SHP77 treated with DMSO at 0.1 percent for 48 hours (cell line): ENCODE measurements at regions not wholly inside any gene's neighbourhood (a gene's known extent, or its start where the extent isn't known, plus 50 kb on each side); places are given as distances from the start of the nearest gene placed in this dataset.

ENCODE experiments used
- DNase-seq: peaks from one replicate; lab custom pipeline; 2025; lab: John Stamatoyannopoulos, UW

DNA sequence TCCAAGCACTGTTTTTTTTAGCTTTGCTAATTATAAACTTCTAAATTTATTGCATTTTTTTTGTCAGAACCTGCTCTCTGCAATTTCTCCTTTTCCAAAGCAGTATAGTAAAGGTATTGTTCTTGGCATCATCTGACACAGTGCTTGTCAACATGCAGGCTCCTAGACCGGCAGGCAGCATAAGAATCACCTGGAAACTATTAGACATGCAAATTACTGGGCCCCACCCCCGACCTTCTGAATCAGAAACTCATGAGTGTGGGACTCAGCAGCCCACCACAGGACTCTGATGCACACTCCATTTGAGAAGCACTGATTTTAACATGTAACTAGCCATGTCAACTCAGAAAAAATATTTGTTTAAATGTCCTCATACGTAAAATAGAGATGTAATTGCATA, 551.1 kb upstream of the CELF4 start:
- DNase-seq = no peak

DNA sequence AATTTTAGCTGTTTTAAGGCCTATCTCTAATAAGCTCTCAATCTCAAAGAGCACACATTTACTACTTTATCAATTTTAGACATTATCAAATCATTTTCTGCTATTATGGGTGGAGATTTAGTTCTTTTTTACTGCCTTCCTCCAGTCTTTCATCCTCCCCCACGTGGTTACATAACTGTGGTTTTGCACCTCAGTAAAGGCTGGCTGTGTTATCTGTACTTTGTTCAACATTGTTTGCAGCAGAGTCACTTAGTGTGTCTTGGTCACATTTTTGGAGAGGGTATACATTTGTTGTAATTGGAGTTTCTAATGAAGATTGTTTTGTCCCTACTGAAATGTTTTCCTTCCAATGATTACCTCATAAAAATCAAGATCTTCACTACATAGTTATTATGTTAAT, 549.6 kb upstream of the CELF4 start:
- no peak for DNase-seq

DNA sequence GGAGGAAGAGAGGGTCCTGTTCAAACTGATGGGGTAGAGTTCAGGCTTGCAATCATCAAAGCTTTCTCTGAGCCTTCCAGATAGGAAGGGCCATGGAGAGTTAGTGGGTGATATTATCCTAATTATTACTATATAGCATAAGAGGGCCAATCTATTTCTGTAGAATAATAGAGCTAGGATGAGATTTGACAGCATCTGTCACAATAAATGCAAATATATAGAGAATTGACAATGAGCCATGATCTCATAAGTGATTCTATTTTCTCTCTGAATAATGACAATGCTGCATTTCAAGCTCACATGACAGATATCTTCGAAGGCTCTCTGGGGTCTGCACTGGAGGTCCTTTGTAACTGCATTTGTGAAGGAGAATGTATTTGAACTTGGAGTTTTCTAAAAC, 521.9 kb upstream of the CELF4 start:
- DNase-seq = no peak

DNA sequence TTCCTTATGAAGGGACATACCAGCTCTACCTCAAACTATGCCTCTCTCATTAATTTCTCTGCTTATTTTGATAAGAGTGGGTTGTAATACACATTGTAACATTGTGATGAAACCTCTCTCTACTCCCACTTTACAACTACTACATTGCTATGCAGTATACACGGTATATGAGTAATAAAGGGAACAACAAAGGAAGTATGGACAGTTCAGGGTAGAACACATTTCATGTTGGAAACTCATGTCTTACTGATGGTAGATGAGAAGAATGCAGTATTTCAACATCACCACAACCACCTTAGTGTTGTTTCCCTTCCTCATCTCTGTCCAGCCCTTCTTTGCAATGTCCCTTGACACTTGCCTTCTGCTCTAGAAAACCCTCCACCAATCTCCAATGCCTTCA, 515.9 kb upstream of the CELF4 start:
- no peak for DNase-seq

DNA sequence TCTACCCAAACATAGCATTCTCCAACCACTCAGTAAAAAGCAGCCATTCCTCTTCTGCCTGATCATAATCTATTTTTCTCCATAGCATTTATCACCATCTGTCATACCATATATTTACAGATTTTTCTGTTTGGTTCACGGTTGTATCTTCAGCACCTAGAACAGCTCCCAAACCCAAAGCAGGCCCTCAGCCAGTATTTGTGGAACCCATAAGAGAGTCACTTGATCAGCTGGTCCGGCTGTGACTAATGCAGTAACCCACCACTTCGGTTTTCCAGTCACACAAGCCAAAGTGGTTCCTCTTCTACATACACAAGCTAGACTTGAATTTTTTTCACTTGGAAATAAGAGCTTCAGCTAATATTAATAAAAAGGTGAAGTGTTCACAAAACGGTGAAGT, 511.6 kb upstream of the CELF4 start:
- DNase-seq = no peak

DNA sequence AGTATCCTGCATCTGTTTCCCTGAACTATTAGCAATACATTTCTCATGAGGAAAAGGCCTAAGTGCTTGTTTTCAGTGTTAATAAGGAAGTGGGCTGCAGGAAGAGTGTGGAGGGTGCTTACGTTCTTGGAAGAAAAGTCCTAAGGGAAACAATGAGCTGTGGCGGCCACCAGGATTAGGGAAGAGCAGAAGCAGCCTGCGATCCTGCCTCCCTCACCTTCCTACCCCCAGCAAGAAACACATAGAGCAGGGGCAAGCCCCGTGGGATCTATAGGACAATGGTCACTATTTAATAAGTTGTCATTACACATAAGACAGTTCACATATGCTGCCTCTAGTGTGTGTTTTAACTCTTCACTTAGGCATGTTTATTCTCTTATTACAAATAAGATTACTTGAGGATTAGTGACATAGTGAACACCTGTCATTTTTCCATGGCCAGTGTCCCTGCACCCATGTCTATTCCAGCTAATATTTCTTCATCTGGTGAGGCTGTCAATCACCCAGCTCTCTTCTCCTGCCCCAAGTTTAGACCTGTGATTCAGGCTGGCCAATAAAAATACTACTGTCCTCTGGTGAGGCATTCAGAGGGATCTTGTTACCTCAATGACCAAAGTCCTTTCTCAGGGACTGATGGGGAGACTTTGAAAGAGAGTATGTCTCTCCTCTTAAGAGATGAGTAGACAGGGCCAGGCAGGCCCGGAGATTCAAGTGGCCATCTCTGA, 510.9 kb upstream of the CELF4 start:
- no peak for DNase-seq

DNA sequence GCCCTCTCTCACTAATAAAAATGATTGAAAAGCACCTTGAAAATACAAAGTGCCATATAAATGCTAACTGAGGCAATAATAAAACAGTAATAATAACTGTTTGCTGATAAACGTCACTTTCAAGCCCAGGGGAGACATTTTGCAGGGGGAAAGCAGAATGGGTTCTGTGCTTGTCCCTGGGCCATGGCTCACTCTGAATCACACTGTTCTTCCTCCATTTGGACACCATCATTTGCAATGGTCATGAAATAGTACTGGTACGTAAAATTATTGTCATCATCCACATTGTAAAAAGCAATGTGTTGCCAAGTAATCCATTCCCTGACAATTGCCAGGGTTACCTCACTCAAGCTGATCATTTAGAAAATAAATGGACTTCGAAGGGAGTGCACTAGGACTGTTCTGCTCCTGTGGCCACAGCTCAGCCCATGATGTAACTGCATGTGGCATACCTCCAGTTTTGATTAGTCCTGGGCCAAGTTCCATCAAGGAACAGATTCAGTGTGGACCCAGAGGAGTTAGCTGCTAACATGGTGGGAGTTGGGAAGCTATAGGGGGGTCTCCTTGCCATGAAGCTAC, 508.8 kb upstream of the CELF4 start:
- DNase-seq = no peak

DNA sequence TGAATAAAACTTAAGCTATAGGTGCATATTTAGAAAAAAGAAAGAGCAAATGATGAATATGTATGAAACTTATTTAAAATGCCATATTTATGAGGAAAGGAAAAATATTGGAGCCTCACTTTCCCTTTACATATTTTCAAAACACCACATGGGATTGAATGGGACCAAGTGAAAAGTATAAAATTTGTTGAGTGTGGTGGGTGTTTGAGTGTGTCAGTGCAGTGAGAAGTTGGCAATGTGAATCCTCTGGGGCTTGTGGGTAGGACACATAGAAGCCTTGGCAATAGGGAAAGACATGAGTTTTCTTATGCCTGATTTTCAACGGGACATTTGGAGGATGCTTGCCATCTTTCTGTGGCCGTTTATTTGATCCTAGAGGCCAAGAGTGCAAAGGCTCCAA, 502.2 kb upstream of the CELF4 start:
- DNase-seq = no peak

DNA sequence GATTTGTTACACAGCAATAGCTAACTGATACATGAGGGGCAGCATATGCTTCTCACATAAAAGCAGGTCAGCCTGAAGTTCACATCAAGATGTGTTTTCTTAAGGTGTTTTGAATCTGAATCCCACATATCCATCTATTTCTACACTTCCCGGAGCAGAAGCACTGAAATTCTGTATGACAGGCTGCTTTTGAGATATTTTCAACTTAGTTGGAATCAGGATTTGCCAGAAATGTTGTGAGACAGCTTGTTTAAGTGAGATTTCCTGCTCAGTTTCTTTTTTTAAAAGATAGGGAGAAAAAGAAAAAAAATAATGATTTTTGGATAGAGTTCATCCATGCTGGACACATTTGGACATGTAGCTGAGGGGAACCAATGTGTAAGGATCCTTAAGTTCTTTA, 501.5 kb upstream of the CELF4 start:
- no peak for DNase-seq

DNA sequence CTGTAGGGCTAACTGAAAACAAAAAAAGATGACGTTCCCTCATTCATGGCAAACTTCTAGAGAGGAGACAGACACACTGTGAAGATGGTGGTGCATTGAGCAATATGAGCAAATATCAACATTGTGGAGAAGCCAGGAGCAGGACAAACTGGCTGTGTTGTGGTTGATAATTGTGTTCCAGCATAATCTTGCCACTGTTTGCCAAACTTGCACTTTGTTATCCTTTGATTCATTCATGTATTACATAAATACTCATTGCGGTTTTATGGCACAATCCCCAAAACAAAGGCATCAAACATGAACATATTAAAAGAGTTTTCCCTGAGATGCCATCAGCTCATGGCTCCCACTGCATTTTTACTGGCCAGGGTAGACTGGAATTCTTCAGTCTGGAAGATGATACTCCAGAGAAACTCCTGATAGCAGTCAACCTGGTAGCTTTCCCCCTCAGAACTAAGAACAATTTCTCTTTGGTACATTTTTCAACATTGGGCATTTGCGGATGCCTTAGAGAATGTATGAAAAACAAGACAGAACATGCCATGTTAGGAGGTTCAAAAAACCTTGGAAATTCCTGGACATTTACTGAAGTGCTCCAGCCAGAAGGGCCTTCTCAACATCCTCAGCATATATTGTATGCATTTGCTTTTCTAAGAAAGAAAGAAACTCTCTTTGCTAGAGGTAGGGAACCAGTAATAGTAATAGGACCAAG, 487.4 kb upstream of the CELF4 start:
- no peak for DNase-seq

DNA sequence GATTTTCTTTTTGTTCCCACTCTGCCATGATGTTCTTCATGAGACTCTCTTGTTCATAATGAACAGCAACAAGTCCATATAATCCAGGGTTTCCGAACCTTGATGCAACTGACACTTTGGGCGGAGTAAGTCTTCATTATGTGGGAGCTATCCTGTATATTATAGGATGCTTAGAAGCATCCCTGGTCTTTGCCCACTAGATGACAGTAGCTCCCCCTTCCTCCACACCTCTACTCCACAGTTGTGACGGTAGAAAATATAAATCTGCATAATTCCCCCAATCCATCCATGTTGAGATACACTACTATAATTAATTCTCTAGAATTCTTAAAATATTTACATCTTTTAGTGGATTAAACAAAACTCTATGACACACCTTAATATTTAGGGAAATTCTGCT, 482.2 kb upstream of the CELF4 start:
- DNase-seq = no peak

DNA sequence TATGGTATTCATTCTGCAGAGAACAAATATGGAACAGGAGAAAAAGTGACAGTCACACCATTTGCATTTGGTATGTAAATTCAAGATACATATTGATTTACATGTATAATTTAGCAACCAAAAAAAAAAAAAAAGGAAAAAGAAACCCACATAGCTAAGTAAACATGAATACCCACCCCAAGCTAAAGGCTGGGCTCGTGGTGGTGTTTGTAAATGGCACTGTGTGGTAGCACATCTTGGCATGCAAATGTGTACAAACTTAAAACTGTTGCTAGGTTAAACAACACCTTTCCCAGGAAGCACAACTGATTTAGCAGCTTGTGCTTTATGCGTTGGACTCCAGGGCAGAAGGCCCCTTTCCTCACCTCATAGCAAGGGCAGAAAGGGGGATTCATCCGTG, 481.1 kb upstream of the CELF4 start:
- no peak for DNase-seq

DNA sequence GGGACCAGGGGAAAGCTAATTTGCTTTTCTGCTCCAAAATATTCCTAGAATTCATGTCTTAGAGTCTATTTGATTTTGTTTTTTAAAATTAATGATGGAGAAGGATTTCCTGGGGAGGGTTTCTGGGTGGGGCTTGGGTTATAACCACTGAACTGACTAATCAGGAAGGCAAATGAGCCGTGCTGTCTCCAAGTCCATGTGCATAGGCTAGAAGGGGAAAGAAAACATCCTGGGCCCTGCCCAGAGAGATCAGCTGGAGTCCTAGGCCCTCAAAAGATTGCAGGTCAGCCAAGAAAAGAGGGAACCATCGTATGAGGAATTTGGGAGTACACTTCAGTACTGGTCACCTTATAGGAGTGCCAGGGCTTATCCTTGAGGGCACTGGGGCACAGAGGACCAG, 480.2 kb upstream of the CELF4 start:
- no peak for DNase-seq

DNA sequence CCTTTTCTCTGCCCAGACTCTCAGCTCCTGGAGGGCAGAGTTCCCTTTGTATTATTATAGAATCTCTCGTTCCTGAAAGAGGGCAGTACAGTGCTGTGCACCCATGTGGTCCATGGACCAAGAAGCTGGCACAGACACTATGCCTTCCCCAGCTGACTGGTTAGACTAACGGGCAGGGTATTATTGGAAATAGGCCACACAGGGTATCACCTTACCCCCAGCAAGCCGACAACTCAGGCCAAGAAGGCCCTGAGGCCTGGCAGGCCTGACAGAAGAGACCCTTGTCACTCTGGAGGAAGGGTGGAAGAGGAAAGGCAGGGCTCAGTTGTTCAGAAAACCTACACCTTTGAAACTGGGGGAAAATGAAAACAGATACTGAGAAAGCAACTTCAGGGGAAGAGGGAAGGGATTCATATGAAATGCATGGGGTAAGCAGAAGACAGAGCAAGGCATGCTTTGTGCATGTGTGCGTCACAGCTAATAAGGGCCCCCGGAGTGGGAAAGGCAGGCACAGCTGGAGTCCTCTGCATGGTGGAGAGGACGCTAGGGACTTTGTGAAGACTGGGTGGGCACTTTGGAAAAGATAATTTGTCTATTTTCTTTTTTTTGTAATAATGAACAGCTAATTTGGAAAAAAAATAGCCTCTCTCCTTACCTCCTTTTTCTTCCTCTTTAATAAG, 476.8 kb upstream of the CELF4 start:
- DNase-seq = no peak

DNA sequence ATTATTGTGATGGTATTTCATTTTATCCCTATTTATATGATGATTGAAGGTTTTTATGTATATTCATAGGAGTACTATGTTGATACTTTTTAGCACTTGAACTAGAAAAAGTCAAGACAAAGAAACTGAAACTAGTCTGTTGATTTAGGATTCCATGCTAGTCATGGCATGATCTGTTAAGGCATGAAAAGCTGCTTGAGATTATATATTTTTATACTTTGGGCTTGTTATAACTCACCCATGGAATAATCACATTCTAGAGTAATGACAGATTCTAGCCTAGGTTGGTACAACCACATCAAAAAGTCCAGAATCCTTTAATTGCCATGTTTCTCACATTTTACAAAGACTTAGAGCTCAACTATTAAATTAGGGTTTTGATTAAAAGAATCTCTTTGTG, 472.6 kb upstream of the CELF4 start:
- DNase-seq = no peak

DNA sequence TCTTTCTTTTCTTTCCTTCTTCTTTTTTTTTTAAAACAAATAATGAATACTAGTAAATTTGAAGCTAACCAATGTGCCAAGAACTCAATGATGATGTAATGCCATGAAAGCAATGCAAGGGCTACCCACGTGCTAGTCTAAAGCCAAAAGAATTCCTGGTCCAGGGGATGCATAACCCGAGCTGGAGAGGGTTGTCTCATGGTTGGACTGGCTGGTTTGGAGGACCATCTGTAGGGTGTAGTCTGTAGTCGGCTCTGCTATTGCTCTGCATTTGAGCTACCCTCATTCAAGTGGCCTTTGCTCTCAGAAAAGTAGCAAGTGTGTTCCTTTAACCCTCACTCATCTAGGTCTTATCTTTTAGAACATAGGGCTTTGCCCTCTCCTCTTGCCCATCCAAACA, 469.6 kb upstream of the CELF4 start:
- DNase-seq = no peak

DNA sequence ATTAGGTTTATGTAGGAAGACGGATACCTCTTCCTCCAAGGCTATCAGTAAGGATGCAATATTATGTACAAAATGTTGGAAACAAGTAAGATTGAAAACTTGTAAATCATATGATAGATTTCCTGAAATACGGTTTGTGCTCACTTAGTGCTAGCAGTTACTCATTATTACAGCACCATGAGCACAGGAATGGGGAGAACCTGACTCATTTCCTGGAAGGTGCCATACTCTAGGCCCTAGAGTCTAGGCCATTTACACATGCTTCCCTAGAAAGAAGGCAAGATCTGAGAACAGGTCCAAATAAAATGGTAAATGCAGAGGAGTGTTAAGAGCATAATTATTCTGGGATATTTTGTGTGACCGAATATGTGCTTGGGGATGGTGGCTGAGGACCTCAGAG, 467.7 kb upstream of the CELF4 start:
- DNase-seq = no peak

DNA sequence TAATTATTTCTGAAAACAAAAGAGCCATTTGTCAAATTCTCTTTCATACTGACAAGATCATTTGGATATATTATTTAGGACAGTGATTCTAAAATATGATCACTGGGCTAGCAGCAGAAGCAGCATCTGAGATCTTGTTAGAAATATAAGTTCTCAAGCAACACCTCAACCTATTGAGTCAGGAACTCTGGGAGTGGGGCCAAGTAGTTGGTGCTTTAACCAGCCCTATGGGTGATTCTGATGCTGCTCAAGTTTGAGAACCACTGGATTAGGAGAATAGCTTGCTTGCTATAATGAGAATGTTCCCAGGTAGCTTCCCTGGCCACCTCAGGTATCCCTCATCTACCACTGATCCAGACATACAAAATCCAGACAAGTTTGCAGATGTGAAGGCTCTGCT, 466.9 kb upstream of the CELF4 start:
- no peak for DNase-seq

DNA sequence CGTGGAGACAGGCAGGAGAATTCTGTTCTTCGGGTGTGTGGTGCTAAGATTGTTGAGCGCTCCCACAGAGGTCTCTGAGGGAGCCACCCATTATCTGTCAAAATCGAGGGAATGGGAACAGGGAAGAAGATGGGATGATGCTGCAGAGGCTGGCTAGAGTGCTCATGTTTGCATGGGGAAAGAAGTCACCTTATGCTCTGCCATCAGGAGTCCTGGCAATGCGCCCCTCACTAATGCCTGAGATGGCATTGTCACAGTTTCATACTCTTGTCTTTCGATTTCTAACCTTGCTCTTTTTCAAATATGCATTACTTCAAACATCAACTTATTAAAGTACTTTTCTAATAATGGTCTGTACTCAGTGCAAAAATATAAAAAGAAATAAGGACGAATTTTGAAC, 463.3 kb upstream of the CELF4 start:
- DNase-seq = no peak

DNA sequence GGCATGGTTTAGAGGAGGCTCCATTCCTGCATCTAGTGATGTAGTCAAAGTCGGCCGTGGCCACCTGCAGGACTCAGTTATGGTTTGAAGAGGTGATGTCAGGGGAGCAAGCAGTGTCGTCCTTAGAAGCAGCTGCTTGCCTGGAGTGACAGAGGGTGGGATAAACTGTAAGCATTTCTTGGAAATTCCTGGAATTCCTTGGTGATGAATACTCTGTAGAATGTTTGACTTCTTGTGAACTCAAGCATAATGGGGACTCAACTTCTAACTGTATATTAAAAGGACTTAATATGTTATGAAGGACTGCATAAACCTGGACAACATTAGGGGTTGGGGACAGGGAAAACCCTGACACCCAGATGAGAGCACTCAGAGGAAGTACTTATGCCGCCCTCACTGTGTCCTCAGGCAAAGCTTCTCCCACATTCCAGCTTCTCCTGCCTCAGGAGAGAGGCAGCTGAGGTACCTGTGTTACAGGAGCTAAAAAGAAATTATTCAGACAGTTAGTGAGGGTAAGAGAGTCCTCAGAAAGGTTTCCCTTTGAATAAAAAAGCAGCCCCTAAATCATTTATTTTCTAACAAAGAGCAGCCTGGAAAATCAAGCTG, 459.9 kb upstream of the CELF4 start:
- DNase-seq = no peak

DNA sequence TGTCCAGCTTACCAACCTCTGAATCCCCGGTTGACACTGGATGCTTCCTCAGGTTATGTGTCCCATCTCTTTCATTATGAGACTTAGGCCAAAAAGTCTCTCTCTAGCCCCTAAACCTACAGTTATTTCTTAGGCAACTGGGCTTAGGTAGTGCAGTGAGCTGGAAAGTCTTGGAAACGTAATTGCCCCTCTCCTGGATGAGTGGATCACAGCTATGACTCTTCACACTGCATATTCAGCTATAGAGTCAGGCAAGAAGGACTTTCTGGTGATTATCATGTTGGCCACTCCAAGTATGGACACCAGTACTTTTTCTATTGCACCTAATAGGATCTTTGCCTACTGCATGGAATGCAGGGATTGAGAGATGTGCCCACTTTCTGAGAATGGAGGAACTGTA, 458.3 kb upstream of the CELF4 start:
- DNase-seq = no peak

DNA sequence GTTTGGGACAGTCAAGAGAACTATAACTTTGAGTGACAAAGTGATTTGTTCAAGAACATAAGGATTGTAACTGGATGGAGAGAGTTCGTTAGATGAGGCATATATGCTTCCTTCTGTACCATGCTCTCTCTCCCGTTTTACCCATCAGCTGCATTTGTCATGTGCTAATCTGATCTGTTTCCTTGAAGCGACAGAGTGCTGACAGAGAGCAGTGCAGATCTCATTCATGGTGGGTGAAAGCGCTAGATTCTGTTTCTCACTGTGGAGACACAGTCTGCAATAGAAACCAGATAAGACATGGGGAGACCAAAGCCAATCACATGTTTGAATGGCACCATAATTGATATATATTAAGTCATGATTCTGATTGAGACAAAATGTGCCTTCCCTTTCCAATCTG, 456.6 kb upstream of the CELF4 start:
- no peak for DNase-seq

DNA sequence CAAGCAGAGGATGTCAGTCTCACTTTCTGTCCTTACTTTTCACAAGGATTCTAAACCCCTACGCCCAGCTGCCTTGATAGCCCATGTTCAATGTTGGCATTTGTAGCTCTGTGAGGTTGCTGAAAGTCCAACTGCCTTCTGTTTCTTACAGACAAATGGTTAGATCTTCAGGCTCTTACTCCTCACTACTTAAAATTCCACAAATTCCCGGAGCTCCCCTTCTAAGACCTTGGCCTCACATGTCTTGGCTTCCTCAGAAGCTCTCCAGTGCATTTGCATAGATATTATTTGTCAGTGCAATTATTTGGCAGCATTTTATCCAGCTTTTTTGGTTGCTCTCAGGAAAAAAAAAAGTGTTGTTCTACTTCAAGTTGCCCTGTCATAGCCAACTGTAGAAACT, 453.7 kb upstream of the CELF4 start:
- no peak for DNase-seq
